ENCODE measurements at regions not wholly inside any gene's neighbourhood (a gene's known extent, or its start where the extent isn't known, plus 50 kb on each side); places are given as distances from the start of the nearest gene placed in this dataset.

- Histone ChIP-seq H3K27me3 (no peaks in the 10 kb centered on the region), H3K9me3 (no peaks in the 10 kb centered on the region), H3K4me3 (no peak overlapping the region), H3K36me3 (no peaks in the 10 kb centered on the region), H3K27ac (no peak overlapping the region), H3K4me1 (no peaks in the 10 kb centered on the region)
- TF ChIP-seq, protein P1, sequence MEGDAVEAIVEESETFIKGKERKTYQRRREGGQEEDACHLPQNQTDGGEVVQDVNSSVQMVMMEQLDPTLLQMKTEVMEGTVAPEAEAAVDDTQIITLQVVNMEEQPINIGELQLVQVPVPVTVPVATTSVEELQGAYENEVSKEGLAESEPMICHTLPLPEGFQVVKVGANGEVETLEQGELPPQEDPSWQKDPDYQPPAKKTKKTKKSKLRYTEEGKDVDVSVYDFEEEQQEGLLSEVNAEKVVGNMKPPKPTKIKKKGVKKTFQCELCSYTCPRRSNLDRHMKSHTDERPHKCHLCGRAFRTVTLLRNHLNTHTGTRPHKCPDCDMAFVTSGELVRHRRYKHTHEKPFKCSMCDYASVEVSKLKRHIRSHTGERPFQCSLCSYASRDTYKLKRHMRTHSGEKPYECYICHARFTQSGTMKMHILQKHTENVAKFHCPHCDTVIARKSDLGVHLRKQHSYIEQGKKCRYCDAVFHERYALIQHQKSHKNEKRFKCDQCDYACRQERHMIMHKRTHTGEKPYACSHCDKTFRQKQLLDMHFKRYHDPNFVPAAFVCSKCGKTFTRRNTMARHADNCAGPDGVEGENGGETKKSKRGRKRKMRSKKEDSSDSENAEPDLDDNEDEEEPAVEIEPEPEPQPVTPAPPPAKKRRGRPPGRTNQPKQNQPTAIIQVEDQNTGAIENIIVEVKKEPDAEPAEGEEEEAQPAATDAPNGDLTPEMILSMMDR (IDR thresholded peaks at IDR 0.05 in 4 of 5, conservative IDR thresholded peaks at IDR 0.05 in 1 of 5): no peak
- no peak for TF ChIP-seq POLR2A (IDR thresholded peaks at IDR 0.05)
- no peak for DNase-seq
- in situ Hi-C loops (cut with MboI; ENCODE audit: low sequenced_read_pairs in 4 of 4) (no loop called here), intact Hi-C loops (cut with DNase I; ENCODE audit: low total_unique reads) (no loop called here)
- ATAC-seq: no peak
These were observed 140.6 kb upstream of the TENM3 start for GRCh38 chr4:182102576-182102975.

DNA sequence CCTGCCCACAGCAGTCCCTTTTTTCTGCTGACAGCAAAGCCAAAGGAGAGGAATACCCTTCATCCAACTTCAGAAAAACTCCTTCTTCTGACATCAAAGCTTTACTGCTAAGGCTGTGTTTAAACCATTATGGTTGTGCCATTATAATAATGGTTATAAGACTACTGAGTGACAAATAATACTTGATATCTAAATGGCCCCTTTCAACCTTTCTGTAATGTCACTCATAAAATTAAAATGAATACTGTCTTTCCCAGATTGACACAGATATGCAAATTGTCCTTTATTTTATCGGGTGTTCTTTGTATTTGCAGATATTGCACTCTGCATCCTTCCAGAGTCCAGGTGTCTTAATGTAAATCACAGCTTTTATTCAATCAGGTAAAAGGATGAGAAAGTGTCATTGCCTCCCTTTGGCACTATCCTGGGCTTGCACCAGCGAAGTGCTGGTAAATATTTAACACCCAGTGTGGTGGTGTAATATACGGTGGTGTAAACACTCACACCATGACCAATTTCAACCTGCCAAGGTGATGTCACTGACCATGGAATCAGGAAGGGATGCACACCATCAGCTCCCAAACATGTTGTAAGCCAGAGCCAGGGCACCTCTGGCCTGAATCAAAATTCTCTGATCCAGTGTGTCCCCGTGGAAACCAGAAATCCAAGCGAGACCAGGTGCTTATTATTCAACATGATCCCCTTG lies 139.4 kb upstream of the TENM3 start:
- in situ Hi-C loops (cut with MboI; ENCODE audit: low sequenced_read_pairs in 4 of 4): no loop called here
- TF ChIP-seq POLR2A (IDR thresholded peaks at IDR 0.05): no peak
- TF ChIP-seq, protein P1 (IDR thresholded peaks at IDR 0.05 in 4 of 5, conservative IDR thresholded peaks at IDR 0.05 in 1 of 5): no peak
- H3K9me3 ChIP-seq: no peaks in the 10 kb centered on the region
- no peaks in the 10 kb centered on the region for H3K4me1 ChIP-seq
- H3K4me3 ChIP-seq: no peak overlapping the region
- no peaks in the 10 kb centered on the region for H3K27me3 ChIP-seq
- no peaks in the 10 kb centered on the region for H3K36me3 ChIP-seq
- intact Hi-C loops (cut with DNase I; ENCODE audit: low total_unique reads): no loop called here
- no peak overlapping the region for H3K27ac ChIP-seq
- no peak for DNase-seq
- ATAC-seq: no peak

- no peaks in the 10 kb centered on the region for H3K9me3 ChIP-seq
- H3K36me3 ChIP-seq: no peaks in the 10 kb centered on the region
- ATAC-seq (no peak), DNase-seq (no peak)
- H3K4me3 ChIP-seq: no peak overlapping the region
- TF ChIP-seq POLR2A (IDR thresholded peaks at IDR 0.05): no peak
- TF ChIP-seq, protein P1 (IDR thresholded peaks at IDR 0.05 in 4 of 5, conservative IDR thresholded peaks at IDR 0.05 in 1 of 5): no peak
- in situ Hi-C loops (cut with MboI; ENCODE audit: low sequenced_read_pairs in 4 of 4): no loop called here
- H3K27ac ChIP-seq: no peak overlapping the region
- no peaks in the 10 kb centered on the region for H3K27me3 ChIP-seq
- no peaks in the 10 kb centered on the region for H3K4me1 ChIP-seq
- intact Hi-C loops (cut with DNase I; ENCODE audit: low total_unique reads): no loop called here
These were observed 137.8 kb upstream of the TENM3 start for GRCh38 chr4:182105416-182105815.

DNA sequence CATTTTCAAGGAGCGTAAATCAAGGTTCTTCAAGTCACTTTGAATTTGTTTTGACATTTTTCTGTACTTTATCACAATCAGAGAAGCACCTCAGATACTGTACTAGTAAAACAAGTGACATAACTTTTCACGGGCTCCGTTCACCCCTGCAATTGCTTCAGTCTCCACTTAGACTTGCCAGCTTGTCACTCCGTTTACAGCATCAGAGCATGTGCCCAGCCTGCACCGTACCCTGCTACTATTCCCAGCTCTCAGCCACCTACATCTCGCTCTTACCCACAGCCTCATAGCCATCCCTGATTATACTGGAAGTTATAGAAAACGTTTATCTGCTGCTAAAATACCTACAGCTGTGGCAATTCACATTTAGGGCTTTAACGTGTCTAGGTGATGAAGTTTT lies 135.3 kb upstream of the TENM3 start:
- Histone ChIP-seq H3K36me3 (no peaks in the 10 kb centered on the region), H3K9me3 (no peaks in the 10 kb centered on the region), H3K4me3 (no peak overlapping the region), H3K27ac (no peak overlapping the region), H3K4me1 (no peaks in the 10 kb centered on the region), H3K27me3 (no peaks in the 10 kb centered on the region)
- in situ Hi-C loops (cut with MboI; ENCODE audit: low sequenced_read_pairs in 4 of 4) (no loop called here), intact Hi-C loops (cut with DNase I; ENCODE audit: low total_unique reads) (no loop called here)
- ATAC-seq (no peak), DNase-seq (no peak)
- no peak for TF ChIP-seq POLR2A (IDR thresholded peaks at IDR 0.05)
- TF ChIP-seq, protein P1 (IDR thresholded peaks at IDR 0.05 in 4 of 5, conservative IDR thresholded peaks at IDR 0.05 in 1 of 5): no peak

- Histone ChIP-seq H3K9me3 (no peaks in the 10 kb centered on the region), H3K4me3 (no peak overlapping the region), H3K36me3 (no peaks in the 10 kb centered on the region), H3K27me3 (no peaks in the 10 kb centered on the region), H3K4me1 (no peaks in the 10 kb centered on the region), H3K27ac (no peak overlapping the region)
- in situ Hi-C loops (cut with MboI; ENCODE audit: low sequenced_read_pairs in 4 of 4): no loop called here
- TF ChIP-seq, protein P1 (IDR thresholded peaks at IDR 0.05 in 4 of 5, conservative IDR thresholded peaks at IDR 0.05 in 1 of 5): no peak
- TF ChIP-seq POLR2A (IDR thresholded peaks at IDR 0.05): no peak
- no peak for DNase-seq
- no peak for ATAC-seq
- intact Hi-C loops (cut with DNase I; ENCODE audit: low total_unique reads): no loop called here
These were observed 131.6 kb upstream of the TENM3 start for GRCh38 chr4:182111586-182111985.

All from gastrocnemius medialis (tissue), 4 donors.